HT1080 (cell line): ENCODE measurements at regions not wholly inside any gene's neighbourhood (a gene's known extent, or its start where the extent isn't known, plus 50 kb on each side); places are given as distances from the start of the nearest gene placed in this dataset.

ENCODE experiments used
- DNase-seq: peaks from one replicate; pipeline ENCODE4 v3.0.0-alpha.2; 2015; ENCODE audit warnings: low read depth

- DNase-seq, result no peak
Measured at GRCh38 chr11:122451911-122452310, 203.6 kb upstream of the UBASH3B start.

GRCh38 chr11:122441666-122442035 lies 213.9 kb upstream of the UBASH3B start:
- DNase-seq, result no peak

GRCh38 chr11:122440811-122441665 lies 214.5 kb upstream of the UBASH3B start:
- DNase-seq, result no peak

GRCh38 chr11:122439866-122440810 lies 215.4 kb upstream of the UBASH3B start:
- DNase-seq, result no peak

- no peak for DNase-seq
Measured at GRCh38 chr11:122436188-122436555, 219.3 kb upstream of the UBASH3B start.

- no peak for DNase-seq
Measured at GRCh38 chr11:122435540-122436187, 219.9 kb upstream of the UBASH3B start.

- no peak for DNase-seq
Measured at GRCh38 chr11:122434786-122435185, 220.7 kb upstream of the UBASH3B start.

- DNase-seq, result no peak
Measured at GRCh38 chr11:122430490-122430889, 225.0 kb upstream of the UBASH3B start.

- DNase-seq, result no peak
Measured at GRCh38 chr11:122426073-122426472, 229.4 kb upstream of the UBASH3B start.

- DNase-seq, result no peak
Measured at GRCh38 chr11:122424636-122425035, 230.9 kb upstream of the UBASH3B start.

GRCh38 chr11:122423886-122424285 lies 231.6 kb upstream of the UBASH3B start:
- no peak for DNase-seq

- DNase-seq, result no peak
Measured at GRCh38 chr11:122423273-122423672, 232.2 kb upstream of the UBASH3B start.

- DNase-seq, result peak; percentile 77
Measured at GRCh38 chr11:122422682-122423081, 232.8 kb upstream of the UBASH3B start.

- DNase-seq, result no peak
Measured at GRCh38 chr11:122421702-122422101, 233.8 kb upstream of the UBASH3B start.

- DNase-seq, result no peak
Measured at GRCh38 chr11:122418032-122418431, 237.5 kb upstream of the UBASH3B start.

GRCh38 chr11:122414406-122415018 lies 241.0 kb upstream of the UBASH3B start:
- no peak for DNase-seq

- no peak for DNase-seq
Measured at GRCh38 chr11:122413677-122414076, 241.8 kb upstream of the UBASH3B start.

GRCh38 chr11:122412581-122412980 lies 242.9 kb upstream of the UBASH3B start:
- DNase-seq, result no peak

GRCh38 chr11:122406466-122406865 lies 249.1 kb upstream of the UBASH3B start:
- no peak for DNase-seq

- no peak for DNase-seq
Measured at GRCh38 chr11:122405547-122406341, 249.8 kb upstream of the UBASH3B start.

- no peak for DNase-seq
Measured at GRCh38 chr11:122404571-122404970, 251.0 kb upstream of the UBASH3B start.
